ENCODE measurements at regions not wholly inside any gene's neighbourhood (a gene's known extent, or its start where the extent isn't known, plus 50 kb on each side); places are given as distances from the start of the nearest gene placed in this dataset.

- Histone ChIP-seq H2AFZ (no peak overlapping the region), H3K27me3 (ENCODE audit: insufficient read depth, low read depth) (no peaks in the 10 kb centered on the region), H3K36me3 (ENCODE audit: low read depth) (no peaks in the 10 kb centered on the region), H3K9me2 (ENCODE audit: insufficient read depth) (no peaks in the 10 kb centered on the region), H3F3A (ENCODE audit: insufficient read depth, low read depth) (peaks cover 29% of the 10 kb centered on the region), H3K4me2 (peak overlapping the region; percentile 54; the same call in 1 of the 2 replicates), H3K9me3 (ENCODE audit: insufficient read depth, low read depth) (0 out of 2 replicates have a peak, but pooled peaks cover 6% of the 10 kb centered on the region), H3K79me2 (ENCODE audit: low read depth) (no peaks in the 10 kb centered on the region), H3K4me3 (no peak overlapping the region), H3K4me1 (replicated peaks; ENCODE audit: insufficient read depth) (peaks cover 68% of the 10 kb centered on the region), H3K27ac (peak overlapping the region; percentile 81), H4K20me1 (ENCODE audit: insufficient read depth) (no peaks in the 10 kb centered on the region)
- ChIA-PET POLR2A (ENCODE audit: unreplicated experiment) (no interaction called here), CTCF (no interaction called here)
- BruUV-seq (replicated peaks): no TSS peak
- intact Hi-C loops (cut with micrococcal nuclease; ENCODE audit: unreplicated experiment): loop anchor here (2.0 kb wide), 1 partner anchor 15 kb away; no protein-coding TSS in a partner anchor
- peak in 1 of 2 experiments; percentile 55 for DNase-seq
- TF ChIP-seq EZH2 (IDR thresholded peaks at IDR 0.05; ENCODE audit: low read depth) (no peak), CTCF (conservative IDR thresholded peaks at IDR 0.05) (peak; percentile 41; the same call in 1 of the 2 replicates)
These were observed 113.2 kb upstream of the TJP1 start for GRCh38 chr15:29935296-29936004.

- H3K4me2 ChIP-seq: peak overlapping the region; percentile 54
- H3K4me3 ChIP-seq: no peak overlapping the region
- TF ChIP-seq EZH2 (IDR thresholded peaks at IDR 0.05; ENCODE audit: low read depth): no peak
- no peak for TF ChIP-seq CTCF (conservative IDR thresholded peaks at IDR 0.05)
- peaks cover 29% of the 10 kb centered on the region for H3F3A ChIP-seq (ENCODE audit: insufficient read depth, low read depth)
- no peaks in the 10 kb centered on the region for H3K36me3 ChIP-seq (ENCODE audit: low read depth)
- H2AFZ ChIP-seq: no peak overlapping the region
- intact Hi-C loops (cut with micrococcal nuclease; ENCODE audit: unreplicated experiment): loop anchor here (1.0 to 2.0 kb wide), 4 partner anchors 9 to 199 kb away; partner anchors contain the start of gene TJP1
- H4K20me1 ChIP-seq (ENCODE audit: insufficient read depth): no peaks in the 10 kb centered on the region
- H3K4me1 ChIP-seq (replicated peaks; ENCODE audit: insufficient read depth): peaks cover 65% of the 10 kb centered on the region
- BruUV-seq (replicated peaks): no TSS peak
- H3K9me2 ChIP-seq (ENCODE audit: insufficient read depth): no peaks in the 10 kb centered on the region
- peak overlapping the region; percentile 81 for H3K27ac ChIP-seq
- peak; percentile 44 to 91 for DNase-seq
- ChIA-PET POLR2A (ENCODE audit: unreplicated experiment) (interaction anchor here (0.6 to 1.1 kb wide), 2 partner anchors 9 to 112 kb away, joined by 3 to 5 read pairs; partner anchors contain the start of gene TJP1), CTCF (no interaction called here)
- 0 out of 2 replicates have a peak, but pooled peaks cover 2% of the 10 kb centered on the region for H3K9me3 ChIP-seq (ENCODE audit: insufficient read depth, low read depth)
- no peaks in the 10 kb centered on the region for H3K27me3 ChIP-seq (ENCODE audit: insufficient read depth, low read depth)
- no peaks in the 10 kb centered on the region for H3K79me2 ChIP-seq (ENCODE audit: low read depth)
These were observed 112.0 kb upstream of the TJP1 start for GRCh38 chr15:29934251-29934650.

- intact Hi-C loops (cut with micrococcal nuclease; ENCODE audit: unreplicated experiment): no loop called here
- no peak for DNase-seq
- Histone ChIP-seq H3K4me3 (no peak overlapping the region), H3K27me3 (ENCODE audit: insufficient read depth, low read depth) (no peaks in the 10 kb centered on the region), H4K20me1 (ENCODE audit: insufficient read depth) (no peaks in the 10 kb centered on the region), H3K4me2 (peak overlapping the region; percentile 54), H3K36me3 (ENCODE audit: low read depth) (no peaks in the 10 kb centered on the region), H3K79me2 (ENCODE audit: low read depth) (no peaks in the 10 kb centered on the region), H3F3A (ENCODE audit: insufficient read depth, low read depth) (peaks cover 22% of the 10 kb centered on the region), H3K9me3 (ENCODE audit: insufficient read depth, low read depth) (no peaks in the 10 kb centered on the region), H3K4me1 (replicated peaks; ENCODE audit: insufficient read depth) (peaks cover 55% of the 10 kb centered on the region), H2AFZ (no peak overlapping the region), H3K9me2 (ENCODE audit: insufficient read depth) (no peaks in the 10 kb centered on the region), H3K27ac (peak overlapping the region; percentile 81)
- no TSS peak for BruUV-seq (replicated peaks)
- TF ChIP-seq CTCF (conservative IDR thresholded peaks at IDR 0.05) (no peak), EZH2 (IDR thresholded peaks at IDR 0.05; ENCODE audit: low read depth) (no peak)
- POLR2A ChIA-PET (ENCODE audit: unreplicated experiment): interaction anchor here (1.1 kb wide), 1 partner anchor 8 kb away, joined by 5 read pairs; no protein-coding TSS in a partner anchor
- CTCF ChIA-PET: no interaction called here
These were observed 111.0 kb upstream of the TJP1 start for GRCh38 chr15:29933042-29933803.
